Skeletal muscle satellite cell (primary cell): ENCODE measurements at regions not wholly inside any gene's neighbourhood (a gene's known extent, or its start where the extent isn't known, plus 50 kb on each side); places are given as distances from the start of the nearest gene placed in this dataset.

ENCODE experiments used
- H3K27me3 ChIP-seq: 2 replicates; pipeline ENCODE4 v1.7.0; 2013; ENCODE audit warnings: low read length; ENCODE audit not compliant: control insufficient read depth, insufficient read depth
- H3K36me3 ChIP-seq: 2 replicates; pipeline ENCODE4 v1.7.0; 2013; ENCODE audit warnings: mild to moderate bottlenecking, control low read depth, low read length; ENCODE audit not compliant: insufficient read depth
- H3K4me1 ChIP-seq: 2 replicates; pipeline ENCODE4 v1.7.0; 2013; ENCODE audit warnings: low read length; ENCODE audit not compliant: control insufficient read depth, insufficient read depth
- H3K4me2 ChIP-seq: 2 replicates; pipeline ENCODE4 v1.7.0; 2013; ENCODE audit warnings: mild to moderate bottlenecking, low read length
- H3K4me3 ChIP-seq: 2 replicates; pipeline ENCODE4 v1.7.0; 2013; ENCODE audit warnings: low read length
- H3K9ac ChIP-seq: 2 replicates; pipeline ENCODE4 v1.7.0; 2013; ENCODE audit warnings: mild to moderate bottlenecking, low read depth, low read length, moderate library complexity
- H3K9me3 ChIP-seq: replicated peaks from 2 replicates; pipeline ENCODE4 v1.7.0; 2013; ENCODE audit warnings: mild to moderate bottlenecking, control low read depth, low read length

- H3K27me3 ChIP-seq: no peaks in the 10 kb centered on the region
- H3K4me2 ChIP-seq: no peak overlapping the region
- no peaks in the 10 kb centered on the region for H3K36me3 ChIP-seq
- H3K4me3 ChIP-seq: no peak overlapping the region
- H3K4me1 ChIP-seq: no peaks in the 10 kb centered on the region
- H3K9me3 ChIP-seq: no peaks in the 10 kb centered on the region
- no peak overlapping the region for H3K9ac ChIP-seq
Observed at GRCh38 chr2:122218596-122218995, 463.1 kb downstream of the TSN start.

- no peak overlapping the region for H3K9ac ChIP-seq
- no peaks in the 10 kb centered on the region for H3K36me3 ChIP-seq
- no peak overlapping the region for H3K4me3 ChIP-seq
- no peaks in the 10 kb centered on the region for H3K4me1 ChIP-seq
- H3K4me2 ChIP-seq: no peak overlapping the region
- H3K27me3 ChIP-seq: no peaks in the 10 kb centered on the region
- no peaks in the 10 kb centered on the region for H3K9me3 ChIP-seq
Observed at GRCh38 chr2:122219504-122219903, 464.1 kb downstream of the TSN start.

- no peak overlapping the region for H3K4me2 ChIP-seq
- H3K4me3 ChIP-seq: no peak overlapping the region
- no peaks in the 10 kb centered on the region for H3K27me3 ChIP-seq
- H3K4me1 ChIP-seq: no peaks in the 10 kb centered on the region
- no peaks in the 10 kb centered on the region for H3K9me3 ChIP-seq
- no peaks in the 10 kb centered on the region for H3K36me3 ChIP-seq
- H3K9ac ChIP-seq: no peak overlapping the region
Observed at GRCh38 chr2:122221665-122222064, 466.2 kb downstream of the TSN start.

- Histone ChIP-seq H3K9ac (no peak overlapping the region), H3K27me3 (no peaks in the 10 kb centered on the region), H3K4me1 (peaks cover 5% of the 10 kb centered on the region), H3K4me2 (no peak overlapping the region), H3K36me3 (no peaks in the 10 kb centered on the region), H3K9me3 (no peaks in the 10 kb centered on the region), H3K4me3 (no peak overlapping the region)
Observed at GRCh38 chr2:122231296-122231695, 475.8 kb downstream of the TSN start.

GRCh38 chr2:122233372-122233771, 477.9 kb downstream of the TSN start:
- Histone ChIP-seq H3K4me1 (peaks cover 5% of the 10 kb centered on the region), H3K9ac (no peak overlapping the region), H3K36me3 (no peaks in the 10 kb centered on the region), H3K4me2 (no peak overlapping the region), H3K9me3 (no peaks in the 10 kb centered on the region), H3K4me3 (no peak overlapping the region), H3K27me3 (no peaks in the 10 kb centered on the region)

GRCh38 chr2:122236152-122236874, 480.9 kb downstream of the TSN start:
- H3K4me2 ChIP-seq: no peak overlapping the region
- peaks cover 5% of the 10 kb centered on the region for H3K4me1 ChIP-seq
- no peak overlapping the region for H3K9ac ChIP-seq
- no peaks in the 10 kb centered on the region for H3K36me3 ChIP-seq
- H3K27me3 ChIP-seq: no peaks in the 10 kb centered on the region
- H3K9me3 ChIP-seq: no peaks in the 10 kb centered on the region
- H3K4me3 ChIP-seq: no peak overlapping the region

GRCh38 chr2:122236925-122237324, 481.5 kb downstream of the TSN start:
- H3K4me2 ChIP-seq: no peak overlapping the region
- peaks cover 5% of the 10 kb centered on the region for H3K4me1 ChIP-seq
- H3K9ac ChIP-seq: no peak overlapping the region
- no peaks in the 10 kb centered on the region for H3K9me3 ChIP-seq
- H3K36me3 ChIP-seq: no peaks in the 10 kb centered on the region
- H3K4me3 ChIP-seq: no peak overlapping the region
- no peaks in the 10 kb centered on the region for H3K27me3 ChIP-seq

GRCh38 chr2:122237450-122237849, 482.0 kb downstream of the TSN start:
- H3K9ac ChIP-seq: no peak overlapping the region
- no peaks in the 10 kb centered on the region for H3K27me3 ChIP-seq
- H3K4me3 ChIP-seq: no peak overlapping the region
- H3K4me1 ChIP-seq: peaks cover 5% of the 10 kb centered on the region
- no peak overlapping the region for H3K4me2 ChIP-seq
- no peaks in the 10 kb centered on the region for H3K9me3 ChIP-seq
- no peaks in the 10 kb centered on the region for H3K36me3 ChIP-seq

GRCh38 chr2:122238006-122238559, 482.6 kb downstream of the TSN start:
- Histone ChIP-seq H3K9me3 (no peaks in the 10 kb centered on the region), H3K4me1 (peaks cover 5% of the 10 kb centered on the region), H3K4me3 (no peak overlapping the region), H3K4me2 (no peak overlapping the region), H3K27me3 (no peaks in the 10 kb centered on the region), H3K9ac (no peak overlapping the region), H3K36me3 (no peaks in the 10 kb centered on the region)

GRCh38 chr2:122239440-122239839, 484.0 kb downstream of the TSN start:
- no peak overlapping the region for H3K9ac ChIP-seq
- no peak overlapping the region for H3K4me2 ChIP-seq
- no peaks in the 10 kb centered on the region for H3K9me3 ChIP-seq

GRCh38 chr2:122244598-122245229, 489.3 kb downstream of the TSN start:
- Histone ChIP-seq H3K4me2 (no peak overlapping the region), H3K9me3 (no peaks in the 10 kb centered on the region), H3K4me3 (no peak overlapping the region), H3K27me3 (no peaks in the 10 kb centered on the region), H3K9ac (no peak overlapping the region), H3K4me1 (no peaks in the 10 kb centered on the region), H3K36me3 (no peaks in the 10 kb centered on the region)

More at GRCh38 chr2:122239440-122239839, 484.0 kb downstream of the TSN start:
- Histone ChIP-seq H3K4me3 (no peak overlapping the region), H3K36me3 (no peaks in the 10 kb centered on the region), H3K4me1 (peaks cover 5% of the 10 kb centered on the region), H3K27me3 (no peaks in the 10 kb centered on the region)

GRCh38 chr2:122249673-122250072, 494.2 kb downstream of the TSN start:
- H3K4me2 ChIP-seq: no peak overlapping the region
- H3K9me3 ChIP-seq: no peaks in the 10 kb centered on the region
- H3K27me3 ChIP-seq: no peaks in the 10 kb centered on the region
- no peaks in the 10 kb centered on the region for H3K4me1 ChIP-seq
- H3K4me3 ChIP-seq: no peak overlapping the region
- no peaks in the 10 kb centered on the region for H3K36me3 ChIP-seq
- H3K9ac ChIP-seq: no peak overlapping the region
